ENCODE measurements at regions not wholly inside any gene's neighbourhood (a gene's known extent, or its start where the extent isn't known, plus 50 kb on each side); places are given as distances from the start of the nearest gene placed in this dataset.

DNA sequence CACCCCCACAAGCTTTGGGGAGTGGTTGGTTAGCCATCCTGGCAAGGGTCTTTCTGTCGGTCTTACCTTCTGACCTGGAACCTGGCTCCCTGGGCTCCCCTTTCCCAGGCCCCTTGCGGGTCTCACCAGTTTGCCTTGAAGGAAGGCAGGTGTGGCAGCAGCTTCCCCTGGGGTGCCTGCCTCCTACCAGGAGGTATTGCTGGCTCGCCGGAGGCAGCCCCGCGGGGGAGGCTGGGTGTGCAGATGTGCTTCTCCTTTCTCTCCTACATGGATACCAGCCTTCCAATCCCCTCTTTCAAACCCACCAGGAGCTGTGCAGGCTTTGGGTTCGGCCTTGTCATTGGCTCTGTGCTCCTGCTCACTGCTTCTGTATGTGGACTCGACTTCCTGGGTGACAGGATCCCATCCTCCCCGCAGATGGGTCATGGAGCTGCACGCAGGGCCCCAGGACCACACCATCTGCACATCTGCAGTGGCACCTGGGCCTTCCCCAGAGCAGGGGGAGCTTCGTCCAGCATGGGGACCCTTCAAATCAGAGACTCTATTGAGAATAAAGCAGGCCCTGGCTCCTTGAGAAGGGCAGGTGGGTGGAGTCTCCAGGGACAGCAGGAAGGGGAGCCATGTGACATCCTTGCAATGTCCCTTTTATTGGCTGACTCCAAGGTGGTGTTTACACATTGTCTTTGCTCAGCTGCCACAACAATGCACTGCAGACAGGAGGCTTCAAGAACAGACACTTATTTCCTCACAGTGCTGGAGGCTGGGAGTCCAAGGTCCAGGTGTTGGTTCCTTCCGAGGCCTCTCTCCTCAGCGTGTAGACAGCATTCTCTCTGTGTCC, 592.0 kb downstream of the BRD1 start:
- Histone ChIP-seq H3K9me1 (ENCODE audit: insufficient read depth, low read length) (no peaks in the 10 kb centered on the region), H3K4me3 (ENCODE audit: insufficient read depth, low read depth, low read length) (no peak overlapping the region), H2AK9ac (replicated peaks; ENCODE audit: low read depth, low read length, poor library complexity) (no peak overlapping the region), H2BK5ac (ENCODE audit: low read depth, low read length, poor library complexity, severe bottlenecking) (no peak overlapping the region), H2AK5ac (ENCODE audit: low read depth, low read length) (no peak overlapping the region), H3K9ac (ENCODE audit: low read depth, low read length) (no peak overlapping the region), H3K4me2 (ENCODE audit: low read depth, low read length) (no peak overlapping the region), H3K27ac (ENCODE audit: insufficient read depth, low read length) (no peak overlapping the region), H3K23ac (ENCODE audit: low read depth, low read length) (no peak overlapping the region), H2BK120ac (ENCODE audit: low read depth, low read length) (no peak overlapping the region), H3K56ac (ENCODE audit: extremely low read depth, insufficient read depth, low read length) (no peak overlapping the region), H4K91ac (ENCODE audit: insufficient read depth, low read depth, low read length) (no peak overlapping the region), H3K9me3 (ENCODE audit: control insufficient read depth, insufficient read depth, low read length) (peaks cover 68% of the 10 kb centered on the region), H3K27me3 (ENCODE audit: control insufficient read depth, insufficient read depth, low read length) (no peaks in the 10 kb centered on the region), H3K4me1 (ENCODE audit: control insufficient read depth, insufficient read depth, low read length) (no peaks in the 10 kb centered on the region), H2AFZ (replicated peaks; ENCODE audit: low read length, poor library complexity) (no peak overlapping the region), H4K8ac (ENCODE audit: low read depth in 2 of 2, low read length in 2 of 2) (no peak overlapping the region), H2BK15ac (ENCODE audit: low read depth, low read length) (no peak overlapping the region), H3K14ac (replicated peaks; ENCODE audit: low read depth, low read length) (no peak overlapping the region), H4K20me1 (ENCODE audit: insufficient read depth, low read length) (no peaks in the 10 kb centered on the region), H2BK20ac (ENCODE audit: low read depth, low read length) (no peak overlapping the region), H3K4ac (ENCODE audit: low read depth, low read length) (no peak overlapping the region), H3K36me3 (ENCODE audit: control insufficient read depth, insufficient read depth, low read length) (no peaks in the 10 kb centered on the region), H4K5ac (ENCODE audit: low read depth, low read length) (no peak overlapping the region), H3K79me1 (ENCODE audit: low read depth in 1 of 2, low read length in 2 of 2) (no peaks in the 10 kb centered on the region), H3K18ac (ENCODE audit: low read depth, low read length) (no peak overlapping the region)
- BruUV-seq (replicated peaks) = no TSS peak
- TF ChIP-seq, protein P1, sequence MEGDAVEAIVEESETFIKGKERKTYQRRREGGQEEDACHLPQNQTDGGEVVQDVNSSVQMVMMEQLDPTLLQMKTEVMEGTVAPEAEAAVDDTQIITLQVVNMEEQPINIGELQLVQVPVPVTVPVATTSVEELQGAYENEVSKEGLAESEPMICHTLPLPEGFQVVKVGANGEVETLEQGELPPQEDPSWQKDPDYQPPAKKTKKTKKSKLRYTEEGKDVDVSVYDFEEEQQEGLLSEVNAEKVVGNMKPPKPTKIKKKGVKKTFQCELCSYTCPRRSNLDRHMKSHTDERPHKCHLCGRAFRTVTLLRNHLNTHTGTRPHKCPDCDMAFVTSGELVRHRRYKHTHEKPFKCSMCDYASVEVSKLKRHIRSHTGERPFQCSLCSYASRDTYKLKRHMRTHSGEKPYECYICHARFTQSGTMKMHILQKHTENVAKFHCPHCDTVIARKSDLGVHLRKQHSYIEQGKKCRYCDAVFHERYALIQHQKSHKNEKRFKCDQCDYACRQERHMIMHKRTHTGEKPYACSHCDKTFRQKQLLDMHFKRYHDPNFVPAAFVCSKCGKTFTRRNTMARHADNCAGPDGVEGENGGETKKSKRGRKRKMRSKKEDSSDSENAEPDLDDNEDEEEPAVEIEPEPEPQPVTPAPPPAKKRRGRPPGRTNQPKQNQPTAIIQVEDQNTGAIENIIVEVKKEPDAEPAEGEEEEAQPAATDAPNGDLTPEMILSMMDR (conservative IDR thresholded peaks at IDR 0.05; ENCODE audit: low read depth, low read length) = no peak
- TF ChIP-seq SMC3 (IDR thresholded peaks at IDR 0.05; ENCODE audit: low read depth, low read length) = no peak
- intact Hi-C loops (cut with micrococcal nuclease) (no loop called here), dilution Hi-C loops (cut with HindIII; ENCODE audit: low sequenced_read_pairs, unreplicated experiment) (no loop called here), in situ Hi-C loops (cut with MboI; ENCODE audit: low sequenced_read_pairs) (no loop called here)
- POLR2A ChIA-PET (ENCODE audit: unreplicated experiment) = no interaction called here
- WGBS, 2 experiments (ENCODE audit: extremely low coverage in 2 of 2, insufficient read length in 1 of 2) = 48% methylated on average over 6 of the region's 13 CpGs; no CpG with 5 or more reads in 1 of the 2 experiments
- CTCF ChIA-PET = no interaction called here
- ATAC-seq (ENCODE audit: low read depth) (no peak), DNase-seq (no peak)

Measured in IMR-90 (cell line).